GM19395 (cell line): ENCODE measurements at regions not wholly inside any gene's neighbourhood (a gene's known extent, or its start where the extent isn't known, plus 50 kb on each side); places are given as distances from the start of the nearest gene placed in this dataset.
"Not testable (repeated sequence)": the region's sequence is repeated elsewhere in the genome, so short reads cannot be mapped to it uniquely, and the experiment has no call there.

ENCODE experiments used
- ATAC-seq: cut with Tn5 transposase; IDR thresholded peaks from one replicate; pipeline ENCODE4 v1.9.1; 2021; ENCODE audit warnings: mild to moderate bottlenecking, moderate library complexity; ENCODE audit not compliant: unreplicated experiment

DNA sequence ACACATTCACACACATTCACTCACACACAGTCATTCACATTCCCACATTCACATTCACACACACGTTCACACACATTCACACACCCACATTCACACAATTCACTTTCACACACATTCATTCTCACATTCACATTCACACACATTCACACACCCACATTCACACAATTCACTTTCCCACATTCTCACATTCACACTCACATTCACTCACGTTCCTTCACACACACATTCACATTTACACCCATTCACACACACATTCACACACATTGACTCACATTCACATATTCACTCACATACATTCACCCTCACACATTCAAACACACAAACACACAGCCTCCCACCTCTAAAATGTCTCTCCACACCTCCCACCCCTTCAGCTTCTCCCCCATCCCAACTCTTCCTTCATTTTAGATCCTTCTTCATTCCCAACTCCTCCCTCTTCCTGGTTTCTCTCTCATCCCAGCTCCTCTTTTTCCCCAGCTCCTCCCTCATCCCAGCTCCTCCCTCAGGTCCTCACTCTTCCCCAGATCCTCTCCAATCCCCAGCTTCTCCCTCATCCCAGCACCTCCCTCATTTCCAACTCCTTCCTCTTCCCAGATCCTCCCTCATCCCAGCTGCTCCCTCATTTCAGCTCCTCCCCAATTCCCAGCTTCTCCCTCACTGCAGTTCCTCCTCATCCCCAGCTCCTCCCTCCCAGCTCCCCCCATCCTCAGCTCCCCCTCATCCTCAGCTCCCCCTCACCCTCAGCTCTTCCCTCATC, 111.0 kb downstream of the FAM53A start:
- no peak for ATAC-seq

DNA sequence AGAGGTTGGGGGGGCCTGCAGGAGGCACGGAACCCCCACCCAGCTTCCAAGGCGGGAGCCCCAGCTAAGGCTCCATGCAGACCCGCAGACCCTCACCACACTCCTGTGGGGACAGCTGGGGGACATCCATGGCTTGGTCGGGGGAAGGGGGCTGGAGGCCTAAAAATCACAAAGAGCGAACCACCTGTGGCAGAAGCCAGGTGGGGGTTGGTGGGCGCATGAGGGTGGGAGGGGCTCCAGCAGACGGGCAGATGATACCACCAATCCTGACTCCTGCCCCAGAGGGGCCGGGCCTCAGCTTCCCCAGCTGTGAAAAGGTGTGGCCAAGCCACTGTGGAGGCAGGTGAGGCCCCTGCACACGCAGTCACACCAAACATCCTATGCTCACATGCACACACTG, 111.6 kb downstream of the FAM53A start:
- no peak for ATAC-seq

DNA sequence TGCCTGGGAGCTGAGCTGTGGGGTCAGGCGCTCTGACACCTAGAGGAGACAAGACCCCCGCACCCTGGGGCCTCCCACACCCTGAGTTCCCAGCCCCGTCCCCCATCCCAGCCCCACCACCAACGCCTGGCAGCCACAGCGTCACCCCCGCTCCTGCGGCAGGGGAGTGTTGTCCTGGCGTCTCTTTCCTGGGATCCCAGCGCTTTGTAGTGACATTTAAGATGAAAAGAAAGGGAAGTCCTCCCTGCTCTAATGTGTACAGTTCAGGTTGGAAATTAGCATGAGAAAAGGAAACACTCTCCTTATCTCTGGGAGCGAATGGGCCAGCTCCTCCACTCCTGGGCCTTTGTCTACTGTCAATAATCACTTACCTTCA, 112.1 kb downstream of the FAM53A start:
- ATAC-seq: no peak

- ATAC-seq: no peak
Observed at GRCh38 chr4:1571165-1572009, 112.7 kb downstream of the FAM53A start.

DNA sequence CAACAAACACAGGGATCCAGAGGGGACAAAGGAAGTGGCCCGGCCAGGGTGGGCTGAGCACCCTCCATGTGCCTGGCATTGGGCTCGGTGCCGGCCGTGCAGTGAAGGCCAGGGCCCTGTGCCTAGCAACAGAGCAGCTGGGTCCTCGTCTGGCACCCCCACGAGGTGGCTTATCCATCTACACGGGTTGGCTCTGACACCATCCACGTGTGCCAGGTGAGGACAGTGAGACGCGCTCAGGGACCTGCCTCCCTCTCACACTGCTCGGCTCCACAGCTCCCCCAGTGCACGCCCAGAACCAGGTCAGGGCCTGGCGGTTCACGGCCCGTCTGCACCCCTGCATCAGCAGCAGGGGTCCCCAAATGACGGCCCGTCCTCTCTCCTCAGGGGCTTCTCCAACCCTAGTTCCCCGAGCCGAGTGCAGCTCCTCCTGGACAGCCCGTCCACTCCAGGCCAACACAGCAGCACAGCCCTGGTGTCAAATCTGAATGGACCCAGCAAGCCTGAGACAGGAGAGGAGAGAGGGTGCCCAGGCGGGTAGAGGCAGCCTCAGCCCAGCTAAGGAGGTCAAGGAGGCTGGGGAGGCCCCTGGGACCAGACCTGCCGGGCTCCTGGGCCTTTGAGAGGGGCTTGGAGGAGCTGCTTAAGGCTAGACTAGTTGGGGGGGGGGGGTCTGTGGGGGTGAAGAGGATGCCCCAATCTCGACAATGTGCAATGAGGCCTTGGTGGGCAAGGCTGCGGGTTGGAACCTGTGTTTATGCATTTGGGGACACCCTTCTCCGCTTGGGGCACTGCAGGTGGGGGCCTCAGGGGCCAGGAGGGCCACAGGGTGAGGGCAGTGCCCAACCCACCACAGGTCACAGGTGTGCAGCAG, 113.6 kb downstream of the FAM53A start:
- ATAC-seq: no peak

DNA sequence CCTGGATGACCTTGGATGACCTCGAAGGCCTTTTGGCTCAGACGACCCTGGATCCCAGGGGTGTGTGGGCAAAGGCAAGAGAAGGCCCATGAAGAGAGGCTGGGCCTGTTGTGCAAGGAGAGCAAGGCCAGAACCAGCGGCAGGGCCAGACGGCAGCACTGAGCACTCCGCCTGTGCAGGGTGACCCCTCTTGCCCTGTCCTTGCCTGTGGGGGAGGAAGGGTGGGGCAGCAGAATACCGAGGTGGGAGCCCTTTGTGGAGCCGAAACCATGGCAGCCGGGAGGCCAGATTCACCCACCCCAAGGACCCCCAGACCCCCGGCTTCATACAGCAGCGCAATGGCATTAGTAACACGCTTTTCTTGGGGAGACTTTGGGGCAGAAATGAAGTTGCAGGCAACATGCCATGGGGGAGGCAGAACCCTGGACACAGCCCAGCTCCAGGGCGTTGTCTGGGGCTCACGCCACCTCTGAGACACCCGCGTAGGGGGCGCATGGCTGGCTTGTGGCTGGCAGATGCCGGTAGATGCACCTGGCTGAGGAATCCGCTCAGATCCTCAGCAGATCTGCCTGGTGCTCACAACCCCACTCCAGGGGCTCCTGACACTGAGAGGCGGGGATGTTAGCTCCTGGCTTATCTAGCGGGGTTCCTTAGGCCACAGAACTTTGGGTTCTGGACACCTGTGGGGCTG, 114.5 kb downstream of the FAM53A start:
- ATAC-seq: no peak

DNA sequence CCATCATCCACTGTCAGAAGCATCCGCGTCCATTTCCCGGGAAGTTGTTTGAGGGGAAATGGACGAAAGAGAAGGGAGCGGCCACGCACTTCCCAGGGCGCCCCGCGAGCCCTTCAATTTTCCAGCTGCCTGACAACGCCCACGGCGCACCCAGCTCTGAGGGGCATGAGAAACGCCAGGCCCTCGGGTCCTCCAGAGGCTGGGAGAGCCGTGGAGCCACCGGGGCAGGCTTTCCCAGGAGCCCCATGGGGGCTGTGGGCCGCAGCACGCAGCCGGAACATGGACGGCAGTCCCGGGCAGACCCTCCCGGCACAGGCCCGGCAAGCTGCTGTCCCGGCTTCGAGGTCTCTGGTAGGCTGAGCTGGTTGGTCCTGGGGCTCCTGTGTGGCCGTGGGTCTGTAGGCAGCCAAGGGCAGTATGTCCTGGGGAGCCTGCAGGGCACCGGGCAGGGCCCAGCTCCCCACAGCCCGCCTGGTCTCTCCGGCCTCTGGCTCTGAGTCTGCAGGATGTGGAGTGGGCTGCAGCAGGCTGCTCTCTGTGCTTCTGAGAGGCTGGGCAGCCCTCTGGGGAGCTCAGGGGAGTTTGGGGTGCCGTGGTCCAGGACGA, 115.2 kb downstream of the FAM53A start:
- ATAC-seq: no peak

DNA sequence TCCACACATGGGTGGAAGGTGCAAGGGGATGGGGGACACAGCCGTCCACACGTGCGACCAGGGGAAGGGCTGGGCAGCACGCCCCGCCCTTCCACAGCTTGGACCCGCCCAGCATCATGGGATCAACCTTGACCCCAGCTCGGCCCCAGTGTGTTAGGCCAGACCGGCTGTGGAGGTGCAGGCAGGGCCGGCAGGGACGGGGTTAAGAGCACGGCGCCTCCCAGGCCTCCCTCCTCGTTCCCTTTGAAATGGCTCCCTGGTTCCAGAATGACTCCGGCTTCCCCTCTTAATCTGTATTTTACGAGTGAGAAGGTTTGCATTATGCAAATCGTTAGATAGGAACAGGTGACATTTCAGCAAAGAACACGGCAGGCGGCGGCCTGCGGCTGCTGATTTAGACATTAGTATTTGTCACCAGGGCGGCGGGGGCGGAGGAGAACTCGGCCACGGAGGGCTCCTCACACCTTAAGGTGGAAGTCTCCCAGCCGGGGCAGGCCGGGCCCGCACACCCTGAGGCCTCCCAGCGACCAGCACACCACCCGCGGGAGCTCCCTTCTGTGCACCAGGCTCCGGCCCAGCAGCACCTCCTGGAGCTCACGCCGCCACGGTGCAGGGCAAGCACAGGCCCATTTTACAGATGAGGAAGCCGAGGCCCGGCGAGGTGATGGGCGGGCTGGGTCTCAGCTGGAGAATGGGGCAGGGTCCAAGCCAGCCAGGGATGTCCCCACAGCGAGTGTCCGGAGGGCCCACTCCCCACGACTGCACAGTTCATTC, 116.1 kb downstream of the FAM53A start:
- ATAC-seq: no peak

DNA sequence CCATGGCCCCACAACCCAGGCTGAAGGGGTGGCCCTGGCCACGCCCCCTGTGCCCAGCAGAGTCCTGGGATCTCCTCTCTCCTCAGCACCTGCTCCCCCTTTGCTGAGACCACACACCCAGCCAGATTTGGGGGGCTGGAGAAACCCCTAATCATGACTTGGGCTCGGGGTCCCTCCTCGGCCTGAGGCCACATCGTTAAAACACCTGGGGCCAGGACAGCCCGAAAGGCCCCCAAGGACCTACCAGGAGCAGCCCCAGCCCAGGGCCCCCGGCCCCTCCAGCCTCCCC, 116.7 kb downstream of the FAM53A start:
- no peak for ATAC-seq

- ATAC-seq: no peak
Observed at GRCh38 chr4:1566838-1567518, 117.1 kb downstream of the FAM53A start.

GRCh38 chr4:1566301-1566837, 117.7 kb downstream of the FAM53A start:
- ATAC-seq: not testable (repeated sequence)

DNA sequence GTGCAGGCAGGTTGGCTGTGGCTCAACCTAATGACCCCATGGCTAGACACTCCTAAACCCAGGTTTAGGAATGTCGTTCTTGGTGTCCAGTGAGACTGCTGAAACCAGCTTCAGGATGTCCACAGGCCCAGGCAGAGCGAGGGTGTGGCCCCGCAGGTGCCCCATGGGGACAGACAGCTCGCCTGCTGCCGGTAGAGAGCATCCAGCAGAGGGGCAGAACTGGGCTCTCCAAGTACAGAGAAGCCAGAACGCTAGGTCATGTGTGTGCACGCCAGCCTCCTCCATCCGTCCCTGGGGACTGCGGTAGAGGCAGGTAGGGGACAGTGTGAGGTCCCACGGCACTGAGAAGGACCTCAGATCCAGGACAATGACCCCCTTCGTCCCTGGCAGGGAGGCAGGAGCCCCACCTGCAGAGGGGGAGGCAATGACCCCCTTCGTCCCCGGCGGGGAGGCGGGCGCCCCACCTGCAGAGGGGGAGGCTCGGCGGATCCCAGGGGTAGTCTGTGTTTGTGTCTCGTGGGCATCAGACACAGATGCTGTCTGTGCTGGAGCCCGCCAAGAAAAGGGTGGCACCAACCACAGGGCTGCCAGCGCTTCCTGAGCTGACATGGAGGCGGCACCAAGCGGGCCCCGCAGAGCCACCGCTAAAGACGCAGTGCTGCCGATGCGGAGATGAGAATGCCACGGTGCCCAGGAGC, 118.4 kb downstream of the FAM53A start:
- ATAC-seq: no peak

- ATAC-seq: no peak
Observed at GRCh38 chr4:1564535-1565375, 119.4 kb downstream of the FAM53A start.

DNA sequence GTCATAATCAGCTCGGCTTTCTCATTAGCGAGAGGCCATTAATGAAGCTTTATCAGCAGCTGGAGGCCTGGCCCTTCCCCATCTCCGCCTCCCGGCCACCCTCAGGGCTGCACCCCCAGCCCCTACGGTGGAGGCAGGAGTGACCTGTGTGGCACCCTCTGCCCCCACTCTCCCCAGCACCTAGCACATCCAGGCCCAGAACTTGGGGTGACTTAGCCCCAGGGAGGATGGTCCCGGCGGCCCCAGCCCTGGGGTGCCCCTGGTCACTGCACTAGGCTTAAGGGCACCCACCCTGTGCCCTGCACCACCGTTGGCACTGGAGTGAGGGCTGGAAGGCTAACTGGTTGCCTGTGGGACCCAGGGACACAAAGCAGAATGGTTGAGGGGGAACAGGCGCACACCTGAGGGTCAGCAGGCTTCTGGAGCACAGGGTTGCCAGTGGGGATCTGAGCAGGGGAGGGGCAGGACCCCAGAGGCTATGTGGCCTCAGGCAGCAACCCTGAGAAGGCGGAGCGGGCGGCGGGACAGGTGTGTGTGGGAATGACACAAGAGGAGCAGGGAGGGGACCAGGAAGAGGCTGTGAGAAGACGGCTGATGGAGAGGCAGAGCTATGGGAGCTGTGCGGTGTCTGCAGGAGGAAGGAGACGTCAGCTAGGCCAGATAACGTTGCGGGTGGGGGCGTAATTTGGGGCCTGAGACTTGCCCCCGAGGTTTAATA, 120.2 kb downstream of the FAM53A start:
- no peak for ATAC-seq

DNA sequence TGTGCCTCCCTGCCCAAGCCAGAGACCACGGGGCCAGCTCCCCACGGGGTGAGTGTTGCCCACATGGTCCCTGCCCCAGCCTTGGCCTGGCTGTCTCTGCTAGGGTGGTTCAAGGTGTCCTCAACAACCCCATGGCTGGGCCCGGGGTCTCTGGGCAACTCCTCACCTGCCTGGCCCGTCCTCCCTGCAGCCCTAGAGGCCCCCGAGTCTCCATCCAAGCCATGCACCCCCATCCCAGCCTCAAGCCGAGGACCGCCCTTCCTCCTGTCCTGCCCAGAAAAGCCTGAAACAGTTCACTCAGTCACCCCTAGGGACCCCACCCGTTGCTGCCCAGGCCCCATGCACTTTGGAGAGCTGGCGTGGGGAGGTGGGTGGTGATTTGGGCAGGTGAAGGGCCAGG, 120.9 kb downstream of the FAM53A start:
- no peak for ATAC-seq

DNA sequence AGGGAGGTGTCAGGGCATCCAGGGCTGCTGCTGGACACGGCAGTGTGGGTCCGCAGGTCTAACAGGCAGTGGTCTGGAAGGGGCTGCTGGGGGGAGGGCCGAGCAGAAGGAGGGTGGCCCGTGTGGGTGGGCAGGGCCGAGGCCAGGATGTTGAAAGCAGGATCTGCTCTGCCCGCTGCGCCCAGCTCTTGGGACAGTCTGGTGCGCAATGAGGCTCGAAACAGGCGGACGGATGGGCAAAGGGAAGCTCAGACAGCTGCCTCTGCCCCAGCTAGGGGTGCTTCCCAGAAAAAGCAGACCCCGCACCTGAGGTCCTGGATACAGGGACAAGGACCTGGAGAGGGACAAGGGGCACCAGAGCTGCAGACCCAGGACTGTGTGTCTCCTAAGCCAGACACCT, 121.3 kb downstream of the FAM53A start:
- ATAC-seq: no peak

GRCh38 chr4:1562371-1562770, 121.7 kb downstream of the FAM53A start:
- no peak for ATAC-seq
